Right atrium auricular region (tissue), 2 donors: ENCODE measurements at regions not wholly inside any gene's neighbourhood (a gene's known extent, or its start where the extent isn't known, plus 50 kb on each side); places are given as distances from the start of the nearest gene placed in this dataset.

Experiments
- DNase-seq: peaks from one replicate; pipeline ENCODE4 v3.0.0-alpha.2; 2019; ENCODE audit warnings: low spot score
- H3K27ac ChIP-seq, 2 donors: fragments of 200-600 bp; sonication (generic); 1 replicate in 1 of 2; 2 replicates in 1 of 2; pipeline ENCODE4 v1.5.1; 2016 to 2019
- H3K27me3 ChIP-seq, 2 donors: fragments of 200-600 bp; sonication (generic); one replicate each; pipeline versions ENCODE4 v1.5.1 to v1.6.0; 2017 to 2019
- H3K36me3 ChIP-seq: fragments of 200-600 bp; sonication (generic); one replicate; pipeline ENCODE4 v1.5.1; 2016
- H3K4me1 ChIP-seq, 2 donors: fragments of 200-600 bp; sonication (generic); one replicate each; pipeline versions ENCODE4 v1.5.1 to v1.6.0; 2017 to 2019
- H3K4me3 ChIP-seq, 2 donors: fragments of 200-600 bp; sonication (generic); 1 replicate in 1 of 2; 2 replicates in 1 of 2; pipeline ENCODE4 v1.5.1; 2017 to 2019; ENCODE audit warnings: mild to moderate bottlenecking in 1 of 2, moderate library complexity in 1 of 2
- H3K9me3 ChIP-seq, 2 donors: fragments of 200-600 bp; sonication (generic); one replicate each; pipeline ENCODE4 v1.5.1; 2019
- CTCF ChIP-seq, 2 donors: fragments of 200-600 bp; sonication (generic); IDR thresholded peaks; one replicate each; pipeline ENCODE4 v1.5.1; 2019; ENCODE audit warnings: antibody characterized with exemption in 2 of 2

DNA sequence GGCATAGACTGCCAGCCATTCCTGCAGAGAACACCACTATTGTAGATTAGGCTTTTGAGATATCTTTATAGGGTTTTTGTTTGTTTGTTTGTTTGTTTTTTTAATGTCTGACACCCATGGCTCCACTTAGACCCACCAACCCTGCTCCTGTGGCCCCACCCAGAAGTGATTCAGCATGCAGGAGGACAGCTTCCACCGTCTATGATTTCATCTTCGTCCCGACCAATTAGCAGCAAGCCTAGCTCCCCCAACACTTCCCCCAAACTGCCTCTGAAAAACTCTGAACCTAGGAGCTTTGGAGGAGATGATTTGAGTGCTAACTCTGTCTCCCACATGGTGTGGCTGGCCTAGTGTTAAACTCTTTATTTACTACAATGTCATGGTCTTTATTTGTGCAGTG lies 108.3 kb upstream of the RXFP2 start:
- no peak for DNase-seq
- H3K27me3 ChIP-seq, result no peaks in the 10 kb centered on the region
- no peaks in the 10 kb centered on the region for H3K4me1 ChIP-seq
- H3K9me3 ChIP-seq, result peaks cover 0 to 8% of the 10 kb centered on the region in 2 donors
- no peaks in the 10 kb centered on the region for H3K36me3 ChIP-seq
- no peak for TF ChIP-seq CTCF (IDR thresholded peaks at IDR 0.05)
- no peak overlapping the region for H3K4me3 ChIP-seq
- no peak overlapping the region for H3K27ac ChIP-seq

DNA sequence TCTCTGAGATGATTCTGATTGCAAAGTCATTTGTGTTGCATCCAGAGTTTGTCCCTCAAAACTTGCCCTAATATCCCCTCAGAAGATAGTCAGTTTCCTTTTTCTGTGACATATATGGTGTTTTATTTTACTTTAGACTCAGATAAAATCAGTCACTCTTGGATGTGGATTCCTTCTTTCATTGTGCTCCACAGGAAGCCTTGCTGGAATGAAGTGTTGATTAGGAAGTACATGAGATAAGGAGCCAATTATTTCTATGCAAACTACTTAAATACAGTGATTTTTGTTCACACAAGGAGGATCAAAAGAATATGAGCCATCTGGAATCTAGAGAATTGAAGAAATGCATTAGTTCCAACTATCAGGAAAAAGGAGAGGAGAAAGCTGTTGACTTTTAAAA lies 107.6 kb upstream of the RXFP2 start:
- no peak for DNase-seq
- H3K36me3 ChIP-seq, result no peaks in the 10 kb centered on the region
- no peak overlapping the region for H3K4me3 ChIP-seq
- no peaks in the 10 kb centered on the region for H3K27me3 ChIP-seq
- no peak for TF ChIP-seq CTCF (IDR thresholded peaks at IDR 0.05)
- peaks cover 0 to 11% of the 10 kb centered on the region in 2 donors for H3K9me3 ChIP-seq
- H3K27ac ChIP-seq, result no peak overlapping the region
- no peaks in the 10 kb centered on the region for H3K4me1 ChIP-seq

DNA sequence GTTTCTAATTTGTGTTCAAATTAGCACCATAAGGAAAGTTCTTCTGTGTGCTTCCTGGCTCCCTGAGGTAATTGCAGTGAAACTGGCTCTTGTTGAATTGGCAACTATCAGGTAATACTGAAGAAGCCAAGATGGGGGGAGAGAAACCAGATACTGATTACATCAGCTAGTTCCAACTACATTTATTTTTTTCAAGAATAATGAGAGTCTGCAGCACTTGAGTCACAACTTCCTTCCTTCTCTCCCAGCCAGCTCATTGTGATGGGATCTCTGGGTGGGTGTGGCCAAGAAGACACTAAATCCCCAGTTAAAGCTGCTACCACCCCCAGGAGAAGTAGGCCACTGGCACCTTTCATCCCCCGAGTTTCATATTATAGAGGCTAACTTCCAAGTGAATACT lies 100.7 kb upstream of the RXFP2 start:
- no peaks in the 10 kb centered on the region for H3K4me1 ChIP-seq
- no peak for TF ChIP-seq CTCF (IDR thresholded peaks at IDR 0.05)
- DNase-seq, result no peak
- no peak overlapping the region for H3K27ac ChIP-seq
- no peaks in the 10 kb centered on the region for H3K27me3 ChIP-seq
- H3K4me3 ChIP-seq, result no peak overlapping the region
- H3K36me3 ChIP-seq, result no peaks in the 10 kb centered on the region
- peaks cover 0 to 8% of the 10 kb centered on the region in 2 donors for H3K9me3 ChIP-seq

DNA sequence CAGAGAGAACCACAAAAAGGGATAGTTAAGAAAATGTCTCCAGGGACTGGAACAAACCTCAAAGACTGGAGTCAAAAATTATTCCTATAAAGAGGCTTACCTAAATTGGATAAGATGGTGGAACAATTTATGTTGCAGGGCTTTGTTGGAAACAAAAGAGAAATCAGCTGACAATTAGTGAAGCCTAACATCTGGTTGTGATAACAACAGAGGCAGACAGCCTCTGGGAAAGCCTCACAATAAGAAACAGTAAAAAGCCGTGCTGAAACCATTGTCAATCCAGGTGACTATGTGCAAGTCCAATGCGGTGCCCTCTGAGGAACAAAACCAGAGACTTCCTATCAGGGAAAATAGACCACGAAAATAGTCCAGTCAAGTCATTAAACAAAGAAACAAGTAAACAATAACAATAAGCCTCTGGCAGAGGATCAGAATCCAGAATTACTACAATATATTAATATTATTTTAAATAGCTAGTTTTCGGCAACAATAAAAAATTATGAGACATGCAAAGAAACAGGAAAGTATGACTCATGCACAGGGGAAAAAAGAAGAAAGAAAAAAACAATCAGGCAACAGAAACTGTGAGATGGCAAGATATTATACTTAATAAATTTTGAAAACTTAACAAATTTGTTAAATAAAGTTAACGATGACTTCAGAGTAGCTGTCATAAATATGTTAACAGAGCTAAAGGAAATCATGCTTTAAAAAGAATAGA lies 99.7 kb upstream of the RXFP2 start:
- no peak overlapping the region for H3K4me3 ChIP-seq
- H3K27me3 ChIP-seq, result no peaks in the 10 kb centered on the region
- peaks cover 0 to 7% of the 10 kb centered on the region in 2 donors for H3K9me3 ChIP-seq
- no peaks in the 10 kb centered on the region for H3K36me3 ChIP-seq
- no peaks in the 10 kb centered on the region for H3K4me1 ChIP-seq
- DNase-seq, result no peak
- no peak overlapping the region for H3K27ac ChIP-seq
- TF ChIP-seq CTCF (IDR thresholded peaks at IDR 0.05), result no peak

GRCh38 chr13:31649766-31650165 lies 89.6 kb upstream of the RXFP2 start:
- Histone ChIP-seq H3K4me1 (no peaks in the 10 kb centered on the region), H3K36me3 (no peaks in the 10 kb centered on the region), H3K9me3 (no peaks in the 10 kb centered on the region), H3K27me3 (no peaks in the 10 kb centered on the region), H3K27ac (no peak overlapping the region), H3K4me3 (no peak overlapping the region)
- no peak for DNase-seq
- no peak for TF ChIP-seq CTCF (IDR thresholded peaks at IDR 0.05)

GRCh38 chr13:31653730-31654129 lies 85.6 kb upstream of the RXFP2 start:
- no peaks in the 10 kb centered on the region for H3K4me1 ChIP-seq

More at GRCh38 chr13:31653730-31654129, 85.6 kb upstream of the RXFP2 start:
- H3K9me3 ChIP-seq, result no peaks in the 10 kb centered on the region
- no peaks in the 10 kb centered on the region for H3K27me3 ChIP-seq
- DNase-seq, result no peak
- H3K36me3 ChIP-seq, result no peaks in the 10 kb centered on the region
- no peak for TF ChIP-seq CTCF (IDR thresholded peaks at IDR 0.05)
- H3K27ac ChIP-seq, result no peak overlapping the region
- H3K4me3 ChIP-seq, result no peak overlapping the region
